Activated CD4-positive, alpha-beta T cell treated with anti-CD3 and anti-CD28 coated beads for 48 hours (primary cell): ENCODE measurements at regions not wholly inside any gene's neighbourhood (a gene's known extent, or its start where the extent isn't known, plus 50 kb on each side); places are given as distances from the start of the nearest gene placed in this dataset.

Experiments
- DNase-seq: peaks from one replicate; pipeline ENCODE4 v3.0.0-alpha.2; 2020

DNA sequence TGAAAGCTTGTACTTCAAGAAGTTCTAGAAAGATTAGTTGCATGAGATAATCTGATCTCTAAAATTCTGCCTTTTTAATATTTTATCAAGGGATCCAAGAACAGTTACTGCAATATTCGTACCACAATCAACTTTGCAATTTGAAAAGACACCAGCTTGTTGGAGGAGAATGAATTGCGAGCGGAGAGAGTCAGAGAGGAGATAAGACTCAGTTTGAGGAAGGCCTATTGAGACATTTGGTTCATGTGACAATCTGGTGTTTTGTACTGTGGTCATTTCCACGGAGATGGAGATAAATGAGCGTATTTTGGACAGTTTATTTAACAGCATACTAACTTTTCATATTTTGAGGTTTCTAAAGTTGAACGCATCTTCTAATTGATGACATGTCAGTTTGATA is 1276.0 kb downstream of the EFNB2 start:
- DNase-seq, result no peak

GRCh38 chr13:105255472-105255871 is 1280.0 kb downstream of the EFNB2 start:
- no peak for DNase-seq

DNA sequence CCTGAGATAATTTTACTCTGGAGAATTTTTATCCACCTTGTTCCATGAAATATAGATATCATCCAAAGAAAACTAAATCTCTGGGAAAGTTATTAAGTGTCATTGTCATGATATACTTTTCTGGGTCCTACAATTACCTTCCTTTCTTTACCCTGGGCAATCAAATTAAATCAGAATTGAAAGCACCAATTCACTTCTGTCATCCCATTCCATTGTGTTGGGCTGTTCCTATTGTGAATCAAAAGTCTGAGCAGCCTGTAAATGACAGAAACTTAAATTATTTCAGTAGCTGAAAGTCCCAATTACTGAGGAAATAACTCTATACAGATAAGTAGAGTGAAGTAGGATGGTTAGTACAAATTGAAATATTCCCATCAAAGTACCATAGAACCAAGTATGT is 1284.2 kb downstream of the EFNB2 start:
- no peak for DNase-seq

GRCh38 chr13:105247830-105248229 is 1287.6 kb downstream of the EFNB2 start:
- no peak for DNase-seq

- DNase-seq, result no peak
These were observed 1295.1 kb downstream of the EFNB2 start for GRCh38 chr13:105240371-105240770.

- DNase-seq, result no peak
These were observed 1303.0 kb downstream of the EFNB2 start for GRCh38 chr13:105232439-105232838.

DNA sequence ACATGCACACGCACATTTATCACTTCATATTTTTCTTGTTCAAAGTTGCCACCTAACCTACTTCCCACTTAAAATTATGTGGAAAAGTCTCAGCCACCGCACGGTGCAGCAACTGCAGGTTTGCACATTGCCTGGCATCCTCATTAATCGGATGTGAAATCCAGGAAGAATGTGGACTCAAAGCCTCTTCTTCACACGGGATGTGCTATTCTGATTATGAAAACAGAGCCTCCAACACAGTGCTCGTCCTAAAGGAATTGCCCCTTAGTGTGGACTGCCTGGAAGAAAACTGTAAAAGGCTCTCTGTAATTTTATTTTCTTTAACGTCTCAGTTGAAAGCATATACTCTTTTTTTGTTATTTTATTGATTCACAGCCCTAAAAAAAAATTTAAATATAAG is 1303.5 kb downstream of the EFNB2 start:
- no peak for DNase-seq

- no peak for DNase-seq
These were observed 1303.9 kb downstream of the EFNB2 start for GRCh38 chr13:105231579-105231978.

GRCh38 chr13:105220881-105221280 is 1314.6 kb downstream of the EFNB2 start:
- DNase-seq, result no peak

GRCh38 chr13:105220063-105220462 is 1315.4 kb downstream of the EFNB2 start:
- no peak for DNase-seq

DNA sequence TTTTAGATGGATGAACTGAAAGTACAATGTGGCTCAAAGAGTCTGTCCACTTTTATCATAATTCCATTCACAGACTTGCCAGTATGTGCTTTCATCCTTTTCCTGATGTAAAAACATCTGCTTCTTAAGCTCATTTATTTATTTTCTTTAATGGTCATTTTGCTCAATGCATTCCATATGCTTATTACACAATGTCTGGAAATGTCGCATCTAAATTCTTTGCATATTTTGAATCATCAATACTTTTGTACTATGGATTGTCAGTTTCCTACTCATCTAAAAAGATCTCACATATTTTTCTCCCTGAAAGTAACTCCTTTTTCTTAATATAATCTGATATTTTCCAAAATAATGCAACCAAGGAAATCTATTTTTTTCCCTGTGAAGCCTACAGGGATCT is 1315.8 kb downstream of the EFNB2 start:
- no peak for DNase-seq

GRCh38 chr13:105213512-105213911 is 1322.0 kb downstream of the EFNB2 start:
- no peak for DNase-seq

- DNase-seq, result no peak
These were observed 1327.7 kb downstream of the EFNB2 start for GRCh38 chr13:105207572-105208293.

GRCh38 chr13:105202354-105202753 is 1333.1 kb downstream of the EFNB2 start:
- no peak for DNase-seq

DNA sequence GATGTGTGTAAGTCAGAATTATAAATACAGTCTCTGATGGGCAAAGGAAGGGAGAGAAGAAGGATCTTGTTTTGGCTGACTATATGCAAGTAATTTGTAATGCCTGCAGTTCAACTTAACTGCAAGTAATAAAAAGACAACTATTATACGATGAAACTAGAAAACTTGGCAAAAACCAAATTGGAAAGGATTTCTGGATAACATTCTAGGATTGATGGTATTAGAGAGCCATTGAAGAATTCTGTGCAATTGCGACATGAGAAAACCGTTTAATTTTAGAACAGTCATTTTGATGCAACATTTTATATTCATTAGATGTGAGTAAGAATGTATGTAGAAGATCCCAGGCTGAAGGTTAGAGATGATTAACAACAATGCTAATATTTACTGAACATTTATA is 1334.1 kb downstream of the EFNB2 start:
- no peak for DNase-seq

DNA sequence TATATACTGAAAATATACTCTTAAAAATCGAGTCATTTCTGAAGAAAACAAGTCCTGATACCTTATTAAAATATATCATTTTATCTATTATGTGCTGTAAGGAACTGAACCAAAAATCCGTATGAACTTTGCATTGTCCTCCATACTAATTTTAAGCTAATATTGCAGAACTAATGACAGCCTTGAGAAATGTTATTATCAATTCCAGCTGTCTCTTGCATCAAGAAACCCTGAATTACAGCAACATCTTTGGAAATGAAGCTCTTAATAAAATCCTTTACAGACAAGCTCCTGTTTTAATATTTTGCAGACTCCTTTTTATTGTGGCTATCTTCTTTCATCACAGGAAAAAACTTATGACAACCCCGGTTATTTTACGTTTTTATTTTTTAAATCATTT is 1335.3 kb downstream of the EFNB2 start:
- DNase-seq, result no peak

DNA sequence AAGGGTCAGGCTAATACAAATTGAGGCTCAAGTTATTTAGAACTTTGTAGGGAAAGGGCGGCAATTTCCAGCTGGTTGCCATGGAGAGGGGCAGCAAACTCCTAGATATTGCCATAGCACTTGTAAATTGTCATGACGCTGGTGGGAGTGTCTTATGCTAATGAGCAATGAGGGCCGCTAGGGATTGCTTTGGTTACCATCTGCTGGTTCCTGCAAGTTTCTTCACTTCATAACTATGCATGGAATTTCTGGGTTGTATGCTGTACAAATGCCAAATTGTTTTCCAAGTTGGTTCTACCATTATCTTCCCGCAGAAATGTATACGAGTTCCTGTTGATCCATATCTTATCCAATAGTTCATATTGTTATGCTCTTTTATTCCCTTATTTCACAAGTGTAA is 1339.4 kb downstream of the EFNB2 start:
- no peak for DNase-seq

DNA sequence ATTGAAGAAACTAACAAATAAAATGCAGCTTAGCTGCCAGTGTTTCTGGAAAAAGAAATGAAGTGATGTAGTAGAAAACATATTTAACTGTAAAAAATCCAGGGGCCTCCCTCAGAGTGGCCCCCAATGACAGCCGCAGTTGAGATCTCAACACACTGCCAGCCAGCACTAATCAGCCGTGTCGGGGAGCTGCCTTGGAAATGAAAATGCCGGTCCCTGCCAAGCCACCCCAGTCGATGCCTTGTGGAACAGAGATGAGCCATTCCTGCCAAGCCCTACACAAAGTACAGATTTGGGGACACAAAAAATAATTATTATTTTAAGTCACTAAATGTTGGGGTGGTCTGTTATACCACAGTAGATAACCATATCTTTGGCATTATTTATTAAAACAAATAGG is 1342.4 kb downstream of the EFNB2 start:
- no peak for DNase-seq

DNA sequence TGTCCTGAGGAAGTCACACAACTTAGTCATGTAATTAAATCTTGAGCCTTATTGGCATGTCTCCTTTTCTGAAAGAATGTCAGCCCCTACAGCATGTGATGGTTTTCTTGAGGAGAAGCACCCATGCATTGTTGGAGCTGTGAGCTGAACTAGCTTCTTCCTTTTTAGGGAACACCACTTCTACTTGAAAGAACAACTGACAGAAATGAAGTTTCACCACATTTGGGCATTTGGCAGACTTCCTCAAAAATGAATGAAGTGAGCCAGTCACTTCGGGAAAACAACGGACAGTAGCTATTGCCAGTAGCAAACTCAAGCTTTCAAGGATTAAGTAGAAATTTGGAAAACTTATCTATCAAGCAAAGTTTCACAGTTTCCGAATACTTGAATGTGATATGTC is 1351.3 kb downstream of the EFNB2 start:
- no peak for DNase-seq

DNA sequence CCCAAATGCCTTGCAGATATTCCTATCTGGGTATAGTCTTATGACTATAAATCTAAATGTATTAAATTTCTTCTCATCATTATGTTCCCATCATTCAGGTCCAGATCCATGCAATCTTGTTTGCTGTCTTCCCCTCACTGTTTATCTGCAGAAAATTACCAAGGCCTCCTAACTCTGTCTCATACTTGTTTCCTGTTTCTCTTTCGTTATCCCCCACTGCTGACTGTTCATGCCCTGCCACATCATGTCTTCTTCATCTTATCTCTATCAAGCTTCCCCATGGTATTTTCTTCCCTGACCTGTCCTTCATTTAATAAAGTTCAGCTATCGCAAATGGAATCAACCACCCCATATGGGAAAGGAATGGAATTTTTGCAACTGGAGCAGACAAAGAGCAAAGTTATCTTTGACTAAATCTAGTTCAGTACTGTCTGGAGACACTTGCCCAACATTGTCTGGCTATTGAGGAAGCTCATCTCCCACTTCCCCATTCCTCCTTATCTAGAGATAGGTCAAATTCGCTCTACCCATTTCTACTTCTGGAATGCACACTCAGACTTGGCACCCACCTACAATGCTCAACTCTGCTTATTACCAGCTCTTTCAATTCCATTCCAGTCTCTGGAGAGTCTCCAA is 1358.1 kb downstream of the EFNB2 start:
- DNase-seq, result no peak

- DNase-seq, result no peak
These were observed 1365.0 kb downstream of the EFNB2 start for GRCh38 chr13:105170438-105170837.

DNA sequence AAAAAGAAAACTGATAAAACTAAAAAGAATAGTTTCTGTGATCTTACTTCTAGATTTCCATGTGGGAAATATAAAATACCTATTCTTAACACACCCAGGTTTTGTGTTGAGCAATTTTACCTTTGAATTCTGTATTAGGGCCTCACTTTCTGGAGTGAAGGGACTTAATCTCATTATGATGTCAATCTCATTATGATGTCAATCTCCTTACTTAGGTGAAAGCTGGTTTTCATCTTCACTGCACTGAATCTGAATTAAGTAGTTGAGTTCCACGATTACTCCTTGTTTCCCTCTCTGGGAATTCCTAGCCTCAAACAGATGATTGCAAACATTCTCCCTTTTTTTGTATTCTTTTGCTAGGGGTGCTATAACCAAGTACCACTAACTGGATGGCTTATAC is 1367.2 kb downstream of the EFNB2 start:
- DNase-seq, result no peak

DNA sequence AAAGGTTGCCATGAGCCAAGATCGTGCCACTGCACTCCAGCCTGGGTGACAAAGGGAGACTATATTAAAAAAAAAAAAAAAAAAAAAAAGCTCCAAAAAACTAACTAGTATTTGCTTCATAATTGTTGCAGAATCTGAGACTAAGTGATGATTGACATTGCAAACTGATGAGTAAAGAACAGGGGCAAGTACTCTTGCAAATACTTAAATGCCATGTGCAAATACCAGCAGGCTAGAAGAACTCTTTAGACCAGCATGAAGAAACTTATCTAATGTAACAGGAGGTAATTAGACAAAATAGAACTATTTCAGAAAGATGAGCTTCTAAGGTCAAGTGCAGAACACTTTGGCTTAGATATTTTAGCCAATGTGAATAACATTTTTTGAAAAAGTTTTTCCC is 1368.1 kb downstream of the EFNB2 start:
- no peak for DNase-seq

DNA sequence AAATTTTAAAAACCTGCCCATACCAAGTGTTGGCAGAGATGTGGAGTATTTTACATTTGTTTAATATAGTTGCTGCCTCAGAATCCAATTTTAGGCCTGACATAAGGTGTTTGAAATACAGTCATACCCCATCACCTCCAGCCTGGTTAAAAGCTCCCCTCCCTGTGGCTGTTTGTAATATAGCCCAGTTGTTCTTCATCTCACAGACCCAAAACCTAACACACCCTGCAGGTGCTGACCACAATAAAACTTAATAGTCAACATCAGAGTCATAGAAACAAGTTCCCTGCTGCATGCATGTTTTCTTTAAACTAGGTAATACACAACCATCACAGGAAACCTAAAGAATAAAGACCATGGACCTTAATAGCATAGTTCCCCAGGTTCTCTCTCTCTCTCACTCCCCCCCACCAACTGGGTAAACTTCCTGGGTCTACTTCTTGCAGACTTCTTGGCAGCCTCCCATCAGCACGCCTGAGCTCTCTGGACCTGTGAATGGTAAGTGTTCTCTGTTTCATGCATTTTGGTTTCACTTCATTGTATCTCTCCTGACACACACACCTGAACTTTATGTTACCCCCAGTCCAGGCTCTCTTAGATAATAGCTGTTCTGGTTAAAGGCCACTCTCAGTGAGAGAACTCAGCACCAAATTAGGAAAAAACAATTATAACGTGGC is 1369.9 kb downstream of the EFNB2 start:
- DNase-seq, result no peak
